GM12891 (cell line): ENCODE measurements at regions not wholly inside any gene's neighbourhood (a gene's known extent, or its start where the extent isn't known, plus 50 kb on each side); places are given as distances from the start of the nearest gene placed in this dataset.

ENCODE experiments used
- DNase-seq: peaks from one replicate; pipeline ENCODE4 v3.0.0; 2011; ENCODE audit warnings: low spot score; ENCODE audit not compliant: insufficient read length
- FAIRE-seq: peaks from 2 replicates; lab custom pipeline; 2011; peaks lifted over from hg19 to GRCh38; lab: Jason Lieb, UNC
- PAX5 ChIP-seq: IDR thresholded peaks from 2 replicates; pipeline ENCODE4 v1.6.1; 2011; ENCODE audit warnings: low read length, moderate library complexity, mild to moderate bottlenecking; ENCODE audit not compliant: insufficient read depth, severe bottlenecking
- POLR2A ChIP-seq: IDR thresholded peaks from 2 replicates; pipeline ENCODE4 v1.6.1; 2011; ENCODE audit warnings: low read depth, low read length, control low read depth
- POLR2AphosphoS5 ChIP-seq: IDR thresholded peaks from 2 replicates; pipeline ENCODE4 v1.6.1; 2011; ENCODE audit warnings: low read depth, low read length, control low read depth
- POU2F2 ChIP-seq: IDR thresholded peaks from 2 replicates; pipeline ENCODE4 v1.6.1; 2011; ENCODE audit warnings: low read depth, mild to moderate bottlenecking, control low read depth, low read length, moderate library complexity
- SPI1 ChIP-seq: IDR thresholded peaks from 2 replicates; pipeline ENCODE4 v1.6.1; 2011; ENCODE audit warnings: low read depth, low read length, control low read depth
- TAF1 ChIP-seq: IDR thresholded peaks from 2 replicates; pipeline ENCODE4 v1.6.1; 2011; ENCODE audit warnings: low read depth, low read length, control low read depth

DNA sequence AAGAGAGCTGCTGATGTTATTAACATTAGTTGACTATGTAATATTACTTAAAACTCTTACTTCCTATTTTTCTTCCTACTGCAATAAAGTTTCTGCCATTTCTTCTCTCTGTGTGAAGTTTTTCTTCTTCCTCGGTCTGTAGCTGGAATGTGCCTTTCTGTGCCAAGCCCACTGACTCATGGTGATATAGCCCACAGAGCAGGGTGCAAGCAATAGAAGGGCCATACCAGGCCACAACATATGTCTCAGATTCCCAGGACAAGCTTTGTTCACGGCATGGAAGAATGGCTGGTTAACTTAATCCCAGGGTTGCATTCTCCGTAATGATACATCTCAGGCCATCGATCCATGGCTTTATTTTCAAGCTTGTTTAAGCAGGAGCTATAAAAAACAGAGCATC is 815.3 kb downstream of the TUSC7 start:
- TF ChIP-seq TAF1, result no peak
- no peak for TF ChIP-seq POLR2AphosphoS5
- TF ChIP-seq SPI1, result no peak
- no peak for TF ChIP-seq PAX5
- no peak for FAIRE-seq
- DNase-seq, result no peak

DNA sequence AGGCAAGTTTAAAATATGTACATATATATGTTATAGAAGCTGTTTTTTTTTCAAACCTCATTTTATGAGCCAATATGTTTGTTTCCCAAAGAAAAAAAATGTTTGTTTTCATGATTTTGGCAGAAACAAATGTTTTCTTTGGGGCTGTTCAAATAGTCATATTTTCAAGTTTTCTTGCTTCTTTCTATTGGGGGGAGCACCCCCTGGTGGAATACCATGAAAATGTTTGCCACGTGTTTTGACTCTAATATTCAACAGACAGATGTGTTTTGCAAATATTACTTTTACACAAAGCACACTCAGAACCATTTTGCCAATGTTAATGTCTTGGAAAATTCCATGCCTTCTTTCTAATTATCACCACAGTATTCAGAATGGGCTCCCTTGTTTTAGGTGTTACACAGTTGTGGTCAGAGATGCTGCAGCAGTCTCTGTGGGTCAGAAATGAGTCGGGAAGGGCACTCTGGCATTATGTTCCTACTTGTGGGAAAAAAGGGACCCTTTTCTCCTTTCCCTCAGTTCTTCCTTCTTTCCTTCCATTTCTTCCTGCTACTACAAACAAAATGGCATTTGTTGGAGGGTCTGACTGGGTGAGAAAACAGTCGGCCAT is 817.0 kb downstream of the TUSC7 start:
- no peak for FAIRE-seq

DNA sequence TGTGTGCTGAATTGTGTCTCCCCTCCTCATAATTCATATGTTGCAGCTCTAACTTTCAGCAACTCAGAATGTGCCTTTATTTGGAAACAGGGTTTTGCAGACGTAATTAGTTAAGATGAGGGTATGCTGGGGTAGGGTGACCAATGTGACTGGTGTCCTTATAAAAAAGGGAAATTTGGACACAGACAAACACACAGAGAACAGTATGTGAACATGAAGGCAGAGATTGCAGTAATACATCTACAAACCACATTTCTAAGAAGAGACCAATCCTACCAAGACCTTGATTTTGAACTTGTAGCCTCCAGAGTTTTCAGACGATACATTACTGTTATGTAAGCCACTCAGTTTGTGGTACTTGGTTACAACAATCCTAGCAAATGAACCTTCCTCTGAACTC is 817.8 kb downstream of the TUSC7 start:
- DNase-seq (no peak), FAIRE-seq (no peak)
- TF ChIP-seq SPI1 (no peak), TAF1 (no peak), POU2F2 (no peak), POLR2A (no peak), POLR2AphosphoS5 (no peak), PAX5 (no peak)

More for the DNA sequence above, 817.0 kb downstream of the TUSC7 start:
- no peak for DNase-seq
- no peak for TF ChIP-seq TAF1
- no peak for TF ChIP-seq POU2F2
- TF ChIP-seq SPI1, result no peak
- no peak for TF ChIP-seq PAX5
- TF ChIP-seq POLR2AphosphoS5, result no peak
- no peak for TF ChIP-seq POLR2A

DNA sequence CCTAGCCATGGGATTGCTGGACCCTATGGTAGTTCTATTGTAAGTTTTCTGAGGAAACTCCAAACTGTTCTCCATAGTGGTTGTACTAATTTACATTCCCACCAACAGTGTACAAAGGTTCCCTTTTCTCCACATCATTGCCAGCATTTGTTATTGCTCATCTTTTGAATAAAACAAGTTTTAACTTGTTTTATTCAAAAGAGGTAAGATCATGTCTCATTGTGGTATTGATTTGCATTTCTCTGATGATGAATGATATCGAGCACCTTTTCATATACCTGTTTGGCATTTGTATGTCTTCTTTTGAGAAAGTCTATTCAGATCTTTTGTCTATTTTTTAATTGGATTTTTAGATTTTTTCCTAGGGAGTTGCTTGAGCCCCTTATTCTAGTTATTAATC is 819.1 kb downstream of the TUSC7 start:
- FAIRE-seq (no peak), DNase-seq (no peak)
- no peak for TF ChIP-seq POLR2AphosphoS5
- TF ChIP-seq TAF1, result no peak
- no peak for TF ChIP-seq POU2F2
- TF ChIP-seq SPI1, result no peak
- no peak for TF ChIP-seq PAX5
- TF ChIP-seq POLR2A, result no peak

DNA sequence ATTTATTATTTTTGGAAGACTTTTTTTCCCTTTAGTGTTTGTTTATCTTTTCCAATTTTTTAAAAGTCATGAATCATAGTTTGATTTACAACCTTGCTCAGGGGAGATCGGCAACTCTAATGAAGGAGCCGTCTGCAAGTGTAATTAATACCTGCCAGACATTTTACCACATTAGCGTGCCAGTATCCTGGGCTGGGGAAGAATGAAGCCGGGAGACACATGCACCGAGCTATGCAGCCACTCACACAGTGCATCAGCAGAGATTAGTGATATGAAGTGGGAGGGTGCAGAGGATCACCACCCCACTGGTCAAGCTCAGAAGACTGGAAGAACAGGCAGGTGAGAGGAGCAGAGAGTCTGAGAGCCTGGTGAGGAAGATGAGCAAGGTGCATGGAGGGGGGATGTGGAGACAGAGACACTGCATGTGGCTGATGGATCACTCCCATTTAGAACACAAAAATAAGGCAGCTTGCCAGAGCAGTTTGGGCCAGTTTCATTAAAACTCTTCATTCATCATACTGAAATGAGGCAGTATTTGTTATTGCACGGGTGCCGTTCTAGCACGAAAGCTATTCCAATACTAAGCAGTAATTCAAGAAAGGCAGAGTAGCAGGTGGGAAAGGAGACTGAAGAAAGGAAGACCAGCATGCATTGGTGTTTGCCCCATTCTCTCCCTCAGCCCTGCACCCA is 821.6 kb downstream of the TUSC7 start:
- TF ChIP-seq POLR2A (no peak), SPI1 (no peak), PAX5 (no peak), TAF1 (no peak), POU2F2 (no peak), POLR2AphosphoS5 (no peak)
- FAIRE-seq (no peak), DNase-seq (no peak)

DNA sequence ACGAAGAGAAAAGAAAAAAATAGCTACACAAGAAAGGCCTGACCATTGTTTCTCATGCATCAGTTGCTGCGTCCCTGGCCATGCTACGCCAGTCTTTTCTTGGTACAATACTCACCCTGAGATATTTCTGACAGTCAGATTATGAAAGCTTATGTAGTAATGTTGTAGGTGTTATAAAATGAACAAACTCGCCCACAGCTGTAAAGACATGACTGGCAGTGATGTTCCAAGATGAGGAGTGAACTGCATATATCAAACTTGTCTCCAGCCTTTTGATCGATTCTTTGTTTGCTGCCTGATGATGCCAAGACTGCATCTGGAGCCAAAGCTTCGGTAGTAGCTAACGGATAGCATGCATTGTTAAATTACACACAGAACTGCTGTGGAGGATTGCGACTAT is 822.7 kb downstream of the TUSC7 start:
- TF ChIP-seq SPI1 (no peak), TAF1 (no peak), POLR2A (no peak)
- FAIRE-seq (no peak), DNase-seq (no peak)

DNA sequence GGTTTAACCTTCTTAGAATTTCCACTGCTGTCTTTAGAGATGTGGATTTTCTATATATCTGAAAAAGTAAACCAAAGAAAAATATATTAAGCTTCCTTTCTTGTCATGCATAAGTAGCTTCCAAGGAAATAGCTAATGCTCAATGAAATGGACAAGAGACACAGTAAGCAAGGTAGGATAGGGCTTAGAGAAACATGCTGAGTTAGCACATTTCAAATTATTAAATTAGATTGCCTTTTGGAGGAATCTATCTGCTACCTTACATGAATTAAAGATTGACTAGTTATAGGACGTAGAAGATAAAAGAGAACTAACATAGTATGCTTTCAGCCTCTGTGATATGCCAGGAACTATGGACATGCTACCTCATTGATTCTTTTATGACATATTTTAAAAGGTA is 824.6 kb downstream of the TUSC7 start:
- FAIRE-seq, result no peak
- no peak for DNase-seq

DNA sequence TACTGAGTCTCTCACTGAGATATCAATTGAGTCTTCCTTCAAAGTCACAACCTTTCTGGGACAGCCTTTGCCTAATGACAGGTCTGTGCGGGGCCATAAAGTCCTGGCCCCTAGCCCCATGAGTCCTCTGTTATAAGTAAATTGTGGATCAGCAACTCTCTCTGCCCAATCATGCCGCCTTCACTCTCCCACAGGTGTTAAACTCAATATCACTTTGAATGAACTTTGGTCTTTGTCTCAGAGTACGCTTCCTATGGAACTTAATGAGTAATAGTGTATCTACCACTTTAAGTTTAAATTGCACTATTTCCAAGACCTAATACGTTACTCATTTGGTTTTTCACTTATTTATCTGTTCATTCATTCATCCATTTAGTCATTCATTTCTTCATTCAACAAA is 826.4 kb downstream of the TUSC7 start:
- DNase-seq (no peak), FAIRE-seq (no peak)
- no peak for TF ChIP-seq POLR2AphosphoS5
- TF ChIP-seq PAX5, result no peak
- TF ChIP-seq TAF1, result no peak
- TF ChIP-seq POU2F2, result no peak

More for the DNA sequence above, 824.6 kb downstream of the TUSC7 start:
- TF ChIP-seq POU2F2 (no peak), PAX5 (no peak), SPI1 (no peak), TAF1 (no peak), POLR2A (no peak), POLR2AphosphoS5 (no peak)

DNA sequence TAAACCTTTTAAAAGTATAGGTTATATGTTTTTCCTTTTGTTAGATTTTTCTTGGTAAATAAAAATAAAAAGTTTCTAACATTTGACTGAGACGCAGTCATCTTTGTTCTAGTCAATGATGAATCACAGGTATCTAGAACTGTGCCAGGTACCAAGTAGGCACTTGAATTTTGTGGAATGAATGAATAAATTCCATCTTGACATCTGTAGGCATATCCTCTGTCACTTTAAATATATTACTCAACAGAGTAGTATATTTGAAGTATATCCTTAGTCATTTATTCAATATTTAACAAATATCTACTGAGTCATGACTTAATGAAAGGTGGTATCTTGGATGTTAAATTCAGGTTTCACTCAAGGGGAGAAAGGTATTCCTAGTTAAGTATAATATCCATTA is 828.4 kb downstream of the TUSC7 start:
- DNase-seq (no peak), FAIRE-seq (no peak)
- no peak for TF ChIP-seq POLR2AphosphoS5
- TF ChIP-seq SPI1, result no peak
- no peak for TF ChIP-seq PAX5
- no peak for TF ChIP-seq POU2F2
- no peak for TF ChIP-seq POLR2A
- TF ChIP-seq TAF1, result no peak

DNA sequence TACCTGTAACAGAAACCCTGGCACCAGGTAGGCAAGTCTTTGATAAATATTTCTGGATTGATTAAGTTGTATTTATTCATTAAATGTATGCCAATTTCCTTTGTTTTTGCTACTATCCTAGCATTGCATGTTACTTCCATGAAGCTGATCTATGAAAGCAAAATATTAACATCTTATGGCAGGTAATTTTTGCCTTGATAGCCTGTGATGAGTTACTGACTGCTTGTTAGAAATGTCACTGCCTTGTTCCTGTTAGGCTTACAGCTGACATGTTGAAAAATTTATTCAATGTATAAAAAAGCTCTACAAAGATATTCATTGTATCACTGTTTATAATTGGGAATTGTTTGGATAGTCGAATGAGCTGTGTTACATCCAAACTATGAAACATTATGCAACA is 830.1 kb downstream of the TUSC7 start:
- DNase-seq (no peak), FAIRE-seq (no peak)
- TF ChIP-seq PAX5, result no peak
- no peak for TF ChIP-seq POU2F2
- TF ChIP-seq SPI1, result no peak
- TF ChIP-seq POLR2AphosphoS5, result no peak
- TF ChIP-seq TAF1, result no peak
- TF ChIP-seq POLR2A, result no peak
